MM.1S (cell line): ENCODE measurements at regions not wholly inside any gene's neighbourhood (a gene's known extent, or its start where the extent isn't known, plus 50 kb on each side); places are given as distances from the start of the nearest gene placed in this dataset.

ENCODE experiments used
- CTCF ChIP-seq: fragments of 300-600 bp; sonication (generic); IDR thresholded peaks from 2 replicates; pipeline ENCODE4 v1.5.1; 2016; ENCODE audit warnings: antibody characterized with exemption, low read length, mixed read lengths
- EZH2phosphoT487 ChIP-seq: fragments of 300-600 bp; sonication (generic); IDR thresholded peaks from 2 replicates; pipeline ENCODE4 v1.6.1; 2018; ENCODE audit warnings: antibody characterized with exemption, low read length

- TF ChIP-seq CTCF = no peak
- no peak for TF ChIP-seq EZH2phosphoT487
These were observed 70.7 kb upstream of the FRMD4B start for GRCh38 chr3:69456631-69457030.
